ENCODE measurements at regions not wholly inside any gene's neighbourhood (a gene's known extent, or its start where the extent isn't known, plus 50 kb on each side); places are given as distances from the start of the nearest gene placed in this dataset.
"Not testable (repeated sequence)": the region's sequence is repeated elsewhere in the genome, so short reads cannot be mapped to it uniquely, and the experiment has no call there.

DNA sequence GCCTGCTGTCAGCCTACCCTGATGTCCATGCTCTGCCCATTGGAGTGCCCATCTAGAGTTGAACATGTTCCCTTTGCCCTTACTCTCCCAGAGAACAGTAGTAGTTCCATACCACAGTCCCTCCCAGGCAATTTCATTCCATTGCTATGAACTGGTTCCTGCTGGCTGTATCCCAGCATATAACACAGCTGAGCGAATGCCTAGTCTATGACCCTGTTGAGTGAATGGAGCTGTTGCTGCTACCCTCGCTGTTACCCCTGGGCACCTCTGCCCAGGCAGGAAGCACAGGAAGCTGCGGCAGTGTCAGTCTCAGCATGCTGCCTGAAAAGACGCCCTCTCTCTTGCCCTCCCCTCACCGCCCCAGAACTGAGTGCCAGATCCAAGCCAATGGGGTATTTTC, 73.3 kb downstream of the SOX3 start:
- TF ChIP-seq CTCF (IDR thresholded peaks at IDR 0.05; ENCODE audit: low read depth, low read length) = no peak
- Histone ChIP-seq H3K27me3 (no peaks in the 10 kb centered on the region), H3K9me3 (no peaks in the 10 kb centered on the region), H3K36me3 (no peaks in the 10 kb centered on the region), H3K4me1 (no peaks in the 10 kb centered on the region), H3K4me3 (ENCODE audit: low read depth, low read length) (no peak overlapping the region)
- no peak for DNase-seq

- H3K4me1 ChIP-seq = no peaks in the 10 kb centered on the region
- DNase-seq = no peak
- H3K4me3 ChIP-seq (ENCODE audit: low read depth, low read length) = no peak overlapping the region
- no peak for TF ChIP-seq CTCF (IDR thresholded peaks at IDR 0.05; ENCODE audit: low read depth, low read length)
- no peaks in the 10 kb centered on the region for H3K9me3 ChIP-seq
- H3K36me3 ChIP-seq = no peaks in the 10 kb centered on the region
- no peaks in the 10 kb centered on the region for H3K27me3 ChIP-seq
These were observed 79.0 kb downstream of the SOX3 start for GRCh38 chrX:140425712-140426395.

- Histone ChIP-seq H3K4me1 (no peaks in the 10 kb centered on the region), H3K27me3 (no peaks in the 10 kb centered on the region), H3K36me3 (no peaks in the 10 kb centered on the region), H3K9me3 (no peaks in the 10 kb centered on the region), H3K4me3 (ENCODE audit: low read depth, low read length) (no peak overlapping the region)
- no peak for DNase-seq
- no peak for TF ChIP-seq CTCF (IDR thresholded peaks at IDR 0.05; ENCODE audit: low read depth, low read length)
These were observed 82.4 kb downstream of the SOX3 start for GRCh38 chrX:140422501-140422900.

- not testable (repeated sequence) for H3K4me3 ChIP-seq (ENCODE audit: low read depth, low read length); H3K27me3 ChIP-seq; H3K9me3 ChIP-seq; H3K4me1 ChIP-seq; DNase-seq; H3K36me3 ChIP-seq
These were observed 102.7 kb downstream of the SOX3 start for GRCh38 chrX:140402131-140402530.

DNA sequence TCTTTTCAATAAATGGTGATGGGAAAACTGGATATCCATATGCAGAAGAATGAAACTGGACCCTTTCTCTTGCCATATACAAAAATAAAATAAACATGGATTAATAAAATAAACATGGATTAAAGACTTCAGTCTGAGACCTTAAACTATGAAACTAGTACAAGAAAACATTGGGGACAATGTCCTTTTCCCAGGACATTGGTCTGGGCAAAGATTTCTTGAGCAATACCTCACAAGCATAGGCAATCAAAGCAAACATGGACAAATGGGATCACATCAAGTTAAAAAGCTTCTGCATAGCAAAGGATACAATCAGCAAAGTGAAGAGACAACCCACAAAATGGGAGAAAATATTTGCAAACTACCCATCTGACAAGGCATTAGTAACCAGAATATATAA, 108.5 kb downstream of the SOX3 start:
- not testable (repeated sequence) for H3K27me3 ChIP-seq; H3K4me3 ChIP-seq (ENCODE audit: low read depth, low read length); H3K4me1 ChIP-seq; H3K36me3 ChIP-seq; H3K9me3 ChIP-seq; DNase-seq

- H3K27me3 ChIP-seq = no peaks in the 10 kb centered on the region
- TF ChIP-seq CTCF (IDR thresholded peaks at IDR 0.05; ENCODE audit: low read depth, low read length) = no peak
- no peaks in the 10 kb centered on the region for H3K9me3 ChIP-seq
- DNase-seq = no peak
- H3K4me3 ChIP-seq (ENCODE audit: low read depth, low read length) = no peak overlapping the region
- H3K4me1 ChIP-seq = no peaks in the 10 kb centered on the region
- no peaks in the 10 kb centered on the region for H3K36me3 ChIP-seq
These were observed 111.4 kb downstream of the SOX3 start for GRCh38 chrX:140393507-140393906.

GRCh38 chrX:140391313-140391712, 113.6 kb downstream of the SOX3 start:
- Histone ChIP-seq H3K27me3 (no peaks in the 10 kb centered on the region), H3K9me3 (no peaks in the 10 kb centered on the region), H3K36me3 (no peaks in the 10 kb centered on the region), H3K4me1 (no peaks in the 10 kb centered on the region), H3K4me3 (ENCODE audit: low read depth, low read length) (no peak overlapping the region)
- no peak for TF ChIP-seq CTCF (IDR thresholded peaks at IDR 0.05; ENCODE audit: low read depth, low read length)
- DNase-seq = no peak
